HG02981 (cell line): ENCODE measurements at regions not wholly inside any gene's neighbourhood (a gene's known extent, or its start where the extent isn't known, plus 50 kb on each side); places are given as distances from the start of the nearest gene placed in this dataset.
"Not testable (repeated sequence)": the region's sequence is repeated elsewhere in the genome, so short reads cannot be mapped to it uniquely, and the experiment has no call there.

Experiments
- ATAC-seq: cut with Tn5 transposase; IDR thresholded peaks from one replicate; pipeline ENCODE4 v1.9.1; 2021; ENCODE audit warnings: mild to moderate bottlenecking, moderate library complexity; ENCODE audit not compliant: unreplicated experiment

- ATAC-seq: no peak
Observed at GRCh38 chr14:89572596-89573398, 155.8 kb upstream of the FOXN3 start.

DNA sequence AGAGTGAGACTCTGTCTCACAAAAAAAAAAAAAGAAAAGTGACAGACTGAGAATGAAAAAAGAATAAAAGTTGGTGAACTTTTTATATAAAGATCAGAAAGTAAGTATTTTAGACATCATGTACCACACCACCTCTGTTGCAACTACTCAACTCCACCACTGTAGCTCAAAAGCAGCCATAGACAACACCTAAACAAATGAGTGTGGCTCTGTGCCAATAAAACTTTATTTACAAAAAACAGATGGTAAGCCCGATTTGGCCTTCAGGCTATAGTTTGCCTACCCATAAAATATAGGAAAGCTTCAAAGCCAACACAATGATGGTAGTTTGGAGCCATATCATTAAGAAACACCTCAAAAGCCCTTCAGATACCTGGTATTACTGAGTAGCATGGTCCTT lies 154.5 kb upstream of the FOXN3 start:
- no peak for ATAC-seq

- no peak for ATAC-seq
Observed at GRCh38 chr14:89566644-89567415, 149.8 kb upstream of the FOXN3 start.

GRCh38 chr14:89566180-89566579 lies 149.1 kb upstream of the FOXN3 start:
- ATAC-seq: no peak

GRCh38 chr14:89565607-89566006 lies 148.6 kb upstream of the FOXN3 start:
- ATAC-seq: no peak

DNA sequence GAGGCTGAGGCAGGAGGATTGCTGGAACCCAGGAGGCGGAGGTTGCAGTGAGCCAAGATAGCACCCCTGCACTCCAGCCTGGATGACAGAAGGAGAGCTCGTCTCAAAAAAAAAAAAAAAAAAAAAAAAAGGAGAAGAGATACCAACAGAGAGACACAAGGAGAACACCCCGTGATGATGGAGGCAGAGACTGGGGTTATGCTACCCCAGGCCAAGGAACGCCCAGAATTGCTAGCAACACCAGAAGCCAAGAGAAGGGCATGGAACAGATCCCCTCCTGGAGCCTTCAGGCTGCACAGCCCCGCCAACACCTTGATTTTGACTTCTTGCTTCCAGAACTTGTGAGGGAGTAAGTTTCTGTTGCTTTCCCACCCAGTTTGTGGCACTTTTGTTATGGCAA lies 148.0 kb upstream of the FOXN3 start:
- ATAC-seq: no peak

GRCh38 chr14:89564286-89564957 lies 147.4 kb upstream of the FOXN3 start:
- peak; percentile 67 for ATAC-seq

GRCh38 chr14:89563471-89563870 lies 146.4 kb upstream of the FOXN3 start:
- ATAC-seq: no peak

- no peak for ATAC-seq
Observed at GRCh38 chr14:89551955-89552354, 134.9 kb upstream of the FOXN3 start.

GRCh38 chr14:89551432-89551831 lies 134.4 kb upstream of the FOXN3 start:
- no peak for ATAC-seq

DNA sequence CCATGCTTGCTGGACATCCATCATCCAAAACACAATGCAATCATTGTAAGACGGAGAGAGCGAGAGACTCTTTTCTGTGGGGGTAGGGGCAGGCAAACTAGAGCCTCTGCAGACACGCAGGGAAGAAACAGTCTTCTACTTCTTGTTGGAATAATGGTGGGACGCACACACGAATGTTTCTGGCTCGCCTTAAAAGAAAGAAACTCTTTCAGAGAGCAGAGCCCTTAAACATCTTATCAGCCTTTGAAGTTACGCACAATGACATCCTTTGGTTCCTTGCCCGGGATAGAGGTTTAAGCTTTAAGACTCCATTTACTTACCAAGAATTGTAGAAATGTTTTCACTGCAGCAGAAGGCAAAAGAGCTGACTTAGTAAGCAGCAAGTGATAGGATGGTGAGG lies 133.8 kb upstream of the FOXN3 start:
- no peak for ATAC-seq

DNA sequence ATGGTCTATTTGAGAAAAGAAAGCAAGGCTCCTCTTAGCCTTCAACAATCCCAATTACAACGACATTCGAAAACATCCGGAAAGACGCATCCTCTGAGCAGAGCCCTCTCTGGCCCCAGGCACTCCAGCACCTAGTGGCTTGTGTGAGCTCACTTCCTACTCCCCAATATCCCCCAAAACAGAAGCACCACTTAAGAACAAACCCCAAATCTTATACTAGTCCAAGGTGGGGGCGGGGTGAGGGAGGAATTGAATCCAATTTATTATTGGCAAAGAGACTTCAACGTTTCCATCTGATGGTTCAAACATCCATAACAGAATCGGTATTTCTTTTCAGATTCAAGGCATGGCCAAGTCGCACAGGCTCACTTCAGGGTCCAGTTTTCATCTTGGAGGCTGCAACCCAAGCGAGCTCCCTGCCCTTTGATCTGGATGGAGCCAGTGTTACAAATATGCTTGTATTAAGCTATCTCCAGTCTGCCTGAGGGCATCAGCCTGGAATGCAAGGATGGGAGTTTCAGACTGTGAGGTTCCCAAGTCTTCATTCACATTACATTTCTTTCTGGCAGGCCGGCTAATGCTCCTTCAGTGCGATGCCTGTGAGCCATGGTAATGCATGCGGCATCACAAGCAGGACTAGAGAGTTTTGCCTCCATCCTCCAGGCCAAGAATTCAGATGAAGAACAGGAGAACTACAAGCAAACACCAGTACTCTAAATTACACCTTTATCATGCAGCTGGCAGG lies 132.5 kb upstream of the FOXN3 start:
- ATAC-seq: no peak

GRCh38 chr14:89547047-89547446 lies 130.0 kb upstream of the FOXN3 start:
- ATAC-seq: not testable (repeated sequence)

DNA sequence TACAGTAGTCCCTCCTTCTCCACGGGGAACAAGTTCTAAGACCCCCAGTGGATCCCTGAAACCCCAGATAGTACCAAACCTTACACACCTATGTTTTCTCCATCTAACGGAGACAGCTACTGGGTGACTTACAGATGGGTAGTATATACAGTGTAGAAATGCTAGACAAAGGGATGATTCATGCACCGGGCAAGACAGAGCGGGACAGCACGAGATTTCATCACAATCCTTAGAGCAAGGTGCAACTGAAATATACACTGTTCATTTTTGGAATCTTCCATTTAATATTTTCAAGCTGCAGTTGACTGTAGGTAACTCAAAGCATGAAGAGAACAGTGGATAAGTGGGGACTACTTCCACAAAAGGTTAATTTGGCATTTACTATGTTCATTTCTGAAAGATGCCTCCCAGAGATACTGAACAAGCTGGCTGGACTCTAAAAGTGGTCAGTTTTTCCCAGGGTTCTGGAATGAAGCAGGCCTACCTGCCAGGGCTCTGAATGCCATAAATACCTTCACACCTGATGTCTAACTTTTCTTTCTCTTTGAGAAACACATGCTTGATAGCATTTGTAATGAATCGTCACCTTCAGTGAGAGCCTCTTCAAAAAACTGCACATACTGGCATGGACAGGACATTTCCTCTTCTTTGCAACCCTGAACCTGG lies 127.7 kb upstream of the FOXN3 start:
- ATAC-seq: no peak

DNA sequence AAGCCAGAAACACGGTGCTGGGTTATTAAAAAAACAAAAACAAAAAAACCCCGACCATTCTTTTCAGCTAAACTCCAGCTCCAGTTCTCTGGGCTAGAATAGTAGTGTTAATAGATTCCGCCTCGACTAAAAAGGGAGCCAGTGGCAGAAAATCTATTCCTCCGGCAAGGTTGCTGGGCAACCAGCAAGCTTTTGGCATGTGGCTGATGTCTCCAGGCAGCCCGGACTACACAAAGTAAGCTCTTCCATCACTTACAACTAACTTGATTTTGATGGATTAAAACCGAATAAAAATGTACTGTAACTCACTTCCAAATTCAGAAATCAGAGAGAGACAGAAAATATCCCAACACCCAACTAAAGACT lies 126.4 kb upstream of the FOXN3 start:
- ATAC-seq: no peak

- no peak for ATAC-seq
Observed at GRCh38 chr14:89542786-89543424, 125.9 kb upstream of the FOXN3 start.

- ATAC-seq: no peak
Observed at GRCh38 chr14:89540830-89541470, 123.9 kb upstream of the FOXN3 start.

DNA sequence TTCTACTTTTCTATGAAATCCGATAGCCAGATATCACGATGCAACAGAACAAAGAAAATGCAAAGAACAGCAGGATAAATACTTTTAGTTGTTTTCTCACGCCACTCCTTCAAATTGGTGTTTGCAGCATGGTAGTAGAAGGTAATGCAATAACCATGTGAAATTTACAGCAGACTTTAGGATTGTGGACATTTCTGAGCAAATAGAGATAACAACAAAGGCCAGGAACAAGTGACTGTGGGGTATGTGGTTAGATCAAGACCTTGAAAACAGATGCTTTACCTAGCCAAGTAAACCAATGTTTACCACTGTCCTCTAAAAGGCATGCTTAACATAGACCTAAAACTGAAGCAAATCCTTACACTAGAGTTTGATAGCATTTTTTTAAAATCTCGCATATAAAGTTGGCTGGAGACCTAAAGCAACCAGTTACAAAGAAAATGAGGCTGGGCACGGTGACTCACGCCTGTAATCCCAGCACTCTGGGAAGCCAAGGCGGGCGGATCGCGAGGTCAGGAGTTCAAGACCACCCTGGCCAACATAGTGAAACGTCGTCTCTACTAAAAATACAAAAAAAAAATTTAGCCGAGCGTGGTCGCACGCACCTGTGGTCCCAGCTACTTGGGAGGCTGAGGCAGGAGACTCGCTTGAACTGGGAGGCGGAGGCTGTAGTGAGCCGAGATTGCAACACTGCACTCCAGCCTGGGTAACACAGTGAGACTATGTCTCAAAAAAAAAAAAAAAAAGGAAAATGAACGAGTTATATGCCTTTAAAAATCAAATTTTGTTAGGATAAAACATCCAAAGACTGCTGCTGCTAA lies 123.2 kb upstream of the FOXN3 start:
- ATAC-seq: no peak

- no peak for ATAC-seq
Observed at GRCh38 chr14:89537911-89538310, 120.9 kb upstream of the FOXN3 start.
